Fibroblast of upper back skin (primary cell): ENCODE measurements at regions not wholly inside any gene's neighbourhood (a gene's known extent, or its start where the extent isn't known, plus 50 kb on each side); places are given as distances from the start of the nearest gene placed in this dataset.
"Not testable (repeated sequence)": the region's sequence is repeated elsewhere in the genome, so short reads cannot be mapped to it uniquely, and the experiment has no call there.

Experiments used
- DNase-seq: peaks from one replicate; pipeline ENCODE4 v3.0.0-alpha.2; 2013

GRCh38 chr14:82635915-82636314 is 1102.3 kb upstream of the SEL1L start:
- no peak for DNase-seq

DNA sequence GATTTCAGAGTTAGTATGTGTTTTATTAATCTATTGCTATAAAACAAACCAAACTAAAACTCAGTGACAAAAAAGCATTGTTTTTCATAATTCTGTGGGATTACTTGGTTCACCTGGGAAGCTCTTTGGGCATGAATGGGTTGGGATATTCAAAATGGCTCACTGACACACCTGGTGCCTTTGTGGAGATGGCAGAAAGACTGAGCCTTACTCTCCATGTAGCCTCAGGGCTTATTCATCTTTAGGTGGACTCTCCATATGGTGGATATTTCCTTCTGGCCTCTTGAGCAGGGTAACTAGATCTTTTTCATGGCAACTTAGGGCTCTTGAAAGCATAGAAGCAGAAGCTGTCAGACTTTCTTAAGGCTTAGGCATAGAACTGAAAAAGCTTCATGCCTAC is 1102.8 kb upstream of the SEL1L start:
- no peak for DNase-seq

- DNase-seq, result no peak
Measured at GRCh38 chr14:82641050-82641540, 1107.4 kb upstream of the SEL1L start.

- DNase-seq, result peak; percentile 9
Measured at GRCh38 chr14:82642425-82642824, 1108.8 kb upstream of the SEL1L start.

GRCh38 chr14:82647088-82647810 is 1113.6 kb upstream of the SEL1L start:
- DNase-seq, result no peak

GRCh38 chr14:82655770-82656169 is 1122.1 kb upstream of the SEL1L start:
- no peak for DNase-seq

DNA sequence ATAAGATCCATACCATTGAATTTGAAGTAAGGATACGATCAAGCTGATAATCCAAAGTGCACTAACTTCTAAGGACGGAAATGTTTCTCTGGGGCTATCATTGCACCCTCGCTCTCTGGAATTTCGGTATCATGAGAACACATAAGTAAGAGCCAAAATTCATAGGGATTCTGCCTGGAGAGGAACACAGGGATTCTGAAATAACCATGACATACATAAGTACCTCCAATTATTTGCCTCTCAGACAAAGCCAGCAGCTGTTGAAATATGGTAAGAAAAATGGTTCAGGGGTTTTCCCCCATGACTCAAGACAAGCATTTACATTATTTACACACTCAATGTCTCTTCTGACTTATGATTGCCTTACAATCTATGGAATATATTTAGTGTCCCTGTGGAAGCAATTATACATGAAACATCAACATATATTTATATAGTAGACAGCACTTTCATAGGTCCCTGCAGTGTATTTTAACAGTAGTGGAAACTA is 1123.6 kb upstream of the SEL1L start:
- DNase-seq, result peak; percentile 5

DNA sequence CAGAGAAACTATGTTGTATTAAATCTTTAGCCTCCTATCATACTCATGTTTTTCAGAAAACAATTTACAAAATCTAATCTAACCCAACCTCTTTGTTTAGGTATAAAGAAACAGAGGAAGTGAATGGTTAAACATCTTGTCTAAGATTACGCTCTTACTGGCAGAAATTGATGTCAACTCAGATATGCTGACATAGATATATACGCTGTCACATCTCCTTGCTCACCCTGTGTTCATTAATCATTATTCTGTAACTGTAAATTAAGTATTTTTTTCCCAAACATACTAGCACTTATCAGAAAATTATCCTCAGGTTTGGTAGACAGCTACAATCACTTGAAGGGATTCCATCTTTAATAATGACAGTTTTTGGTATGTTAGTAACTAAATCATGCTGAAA is 1127.6 kb upstream of the SEL1L start:
- no peak for DNase-seq

- peak; percentile 83 for DNase-seq
Measured at GRCh38 chr14:82667006-82667405, 1133.4 kb upstream of the SEL1L start.

DNA sequence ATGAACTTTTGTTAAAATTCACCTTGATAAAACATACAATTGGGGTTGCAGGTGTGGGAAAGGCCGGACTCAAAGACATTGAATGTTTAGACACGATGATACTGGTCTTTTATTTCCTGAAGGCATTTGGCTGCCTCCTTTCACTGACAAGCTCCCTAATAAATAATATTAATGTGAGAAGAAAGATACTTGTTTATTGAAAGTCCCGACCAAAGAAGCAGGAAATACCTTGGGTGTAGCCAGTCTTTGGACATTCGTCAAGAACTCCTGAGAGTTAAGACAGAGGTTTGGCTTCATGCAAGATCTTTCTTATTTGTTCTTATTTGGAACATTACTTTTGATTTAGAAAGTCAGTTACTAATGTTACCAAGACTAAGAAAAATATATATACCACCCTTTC is 1133.8 kb upstream of the SEL1L start:
- DNase-seq, result peak; percentile 37

- DNase-seq, result no peak
Measured at GRCh38 chr14:82676403-82676802, 1142.8 kb upstream of the SEL1L start.

- peak; percentile 72 for DNase-seq
Measured at GRCh38 chr14:82689948-82690347, 1156.3 kb upstream of the SEL1L start.

DNA sequence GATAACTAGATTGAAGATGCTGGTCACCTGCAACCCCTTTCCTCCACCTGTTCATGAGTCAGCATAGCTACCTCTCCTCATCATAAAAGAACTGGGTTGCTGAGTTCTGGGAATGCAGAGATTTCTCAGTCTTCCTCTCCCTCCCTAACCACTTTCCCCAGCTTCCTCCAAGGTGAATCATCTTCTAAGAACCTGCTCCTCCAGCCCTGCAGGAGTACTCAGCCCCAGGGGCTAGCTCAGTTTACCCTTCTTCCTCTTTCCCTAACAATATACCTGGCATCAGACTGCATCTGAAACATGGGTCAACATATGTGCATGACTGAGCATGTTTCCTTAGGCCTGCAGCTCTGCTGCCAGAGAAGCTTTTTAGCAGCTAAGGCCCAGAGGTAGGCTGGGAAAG is 1157.5 kb upstream of the SEL1L start:
- DNase-seq, result not testable (repeated sequence)

DNA sequence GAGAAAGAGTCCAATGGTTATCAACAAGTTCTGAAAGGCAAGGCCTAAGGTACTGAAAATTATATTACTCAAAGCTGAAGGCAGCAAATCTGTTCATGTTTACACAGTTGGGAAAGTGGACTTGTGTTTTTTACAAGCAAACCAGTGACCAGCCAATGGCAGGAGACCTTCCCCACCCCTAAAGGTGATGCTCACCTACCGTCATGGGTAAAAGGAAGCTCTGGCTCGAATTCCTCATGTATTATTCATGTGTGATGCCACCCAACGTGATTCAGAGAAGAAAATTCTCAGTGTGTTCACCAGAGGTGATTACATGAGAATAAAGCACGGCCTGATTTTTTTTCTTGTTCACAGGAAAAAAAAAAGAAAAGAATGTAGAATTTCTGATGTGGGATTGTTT is 1161.2 kb upstream of the SEL1L start:
- DNase-seq, result no peak

GRCh38 chr14:82704218-82704617 is 1170.6 kb upstream of the SEL1L start:
- DNase-seq, result no peak

- peak; percentile 81 for DNase-seq
Measured at GRCh38 chr14:82710267-82710841, 1176.7 kb upstream of the SEL1L start.

DNA sequence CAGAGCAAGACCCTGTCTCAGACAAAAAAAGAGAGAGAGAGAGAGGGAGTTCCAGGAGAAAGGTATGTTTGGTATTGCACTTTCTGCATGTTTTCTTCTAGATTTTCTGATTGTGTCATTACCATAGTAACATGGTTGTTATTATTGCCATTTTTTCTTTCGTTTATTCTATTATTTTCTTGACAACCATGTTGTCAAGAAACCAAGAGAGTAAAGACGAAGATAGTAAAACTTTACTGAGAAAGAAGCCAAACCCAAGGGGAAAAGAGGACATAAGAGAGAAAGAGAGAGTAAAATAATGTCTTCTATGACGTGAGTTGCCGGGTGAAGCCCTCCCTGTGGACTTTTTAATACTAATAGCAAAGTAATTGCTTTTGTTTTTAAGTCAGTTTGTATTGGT is 1186.0 kb upstream of the SEL1L start:
- no peak for DNase-seq

DNA sequence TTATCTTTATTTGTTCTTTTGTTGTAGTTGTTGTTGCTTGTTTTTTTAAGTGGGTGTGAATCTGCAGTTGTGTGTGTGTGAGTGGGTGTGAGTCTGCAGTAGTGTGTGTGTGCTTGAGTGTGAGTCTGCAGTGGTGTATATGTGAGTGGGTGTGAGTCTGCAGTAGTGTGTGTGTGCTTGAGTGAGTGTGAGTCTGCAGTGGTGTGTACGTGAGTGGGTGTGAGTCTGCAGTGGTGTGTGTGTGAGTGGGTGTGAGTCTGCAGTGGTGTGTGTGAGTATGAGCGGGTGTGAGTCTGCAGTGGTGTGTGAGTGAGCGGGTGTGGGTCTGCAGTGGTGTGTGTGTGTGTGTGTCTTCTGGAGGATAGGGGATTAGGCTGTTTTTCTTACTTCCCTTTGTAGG is 1186.8 kb upstream of the SEL1L start:
- DNase-seq, result no peak

DNA sequence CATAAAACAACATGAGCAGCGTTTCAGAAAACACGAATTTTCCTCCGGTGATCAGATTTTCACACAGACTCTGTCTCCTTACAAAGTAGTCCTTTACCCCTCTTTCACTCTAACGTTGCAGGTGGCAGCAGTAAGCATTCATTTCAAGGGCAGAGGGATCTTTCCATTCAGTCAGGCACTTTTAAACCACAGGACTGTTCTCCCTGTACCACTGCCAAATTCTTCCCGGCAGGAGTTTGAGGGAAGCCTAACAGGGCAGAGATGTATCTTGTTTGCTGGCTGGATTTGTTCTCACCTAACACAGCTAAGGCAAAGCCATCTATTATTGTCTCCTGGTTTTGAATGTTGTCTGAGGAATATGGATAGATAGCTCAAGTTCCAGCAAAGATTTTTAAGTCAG is 1187.3 kb upstream of the SEL1L start:
- DNase-seq, result peak; percentile 26

DNA sequence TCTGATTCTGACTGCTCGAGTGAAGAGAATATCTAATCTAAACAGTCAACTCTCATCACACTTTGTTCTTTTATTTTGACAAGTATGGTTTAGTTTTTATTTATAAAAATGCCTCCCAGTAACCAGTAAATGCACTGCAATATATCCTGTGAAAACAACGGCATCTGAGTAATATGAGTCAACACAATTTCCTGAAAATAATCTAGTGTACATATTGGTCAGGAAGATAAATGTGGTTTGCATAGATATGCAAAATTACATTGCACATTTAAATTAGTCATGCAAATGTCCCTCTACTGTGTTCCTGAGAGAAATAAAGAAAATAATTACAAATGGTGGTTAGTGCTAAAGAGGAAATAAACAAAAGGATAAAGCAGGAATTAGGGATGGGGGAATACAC is 1190.7 kb upstream of the SEL1L start:
- DNase-seq, result peak; percentile 28

DNA sequence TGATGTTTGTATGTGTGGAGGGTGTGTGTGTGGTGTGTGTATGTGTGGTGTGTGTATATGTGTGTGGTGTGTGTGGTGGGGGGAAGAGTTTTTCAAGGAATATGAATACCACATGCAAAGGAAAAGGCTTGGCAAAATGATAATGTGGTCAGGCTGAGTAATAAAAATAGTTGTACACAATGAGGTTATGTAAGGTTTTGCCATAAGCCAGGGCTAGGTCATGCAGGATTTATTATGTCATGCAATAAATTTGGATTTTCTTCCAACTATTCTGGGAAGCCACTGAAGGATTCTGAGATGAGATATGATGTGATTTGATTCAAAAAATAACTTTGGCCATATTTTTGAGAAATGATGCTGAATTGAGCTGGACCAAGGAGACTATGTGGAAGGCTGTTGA is 1191.6 kb upstream of the SEL1L start:
- DNase-seq, result peak; percentile 81

DNA sequence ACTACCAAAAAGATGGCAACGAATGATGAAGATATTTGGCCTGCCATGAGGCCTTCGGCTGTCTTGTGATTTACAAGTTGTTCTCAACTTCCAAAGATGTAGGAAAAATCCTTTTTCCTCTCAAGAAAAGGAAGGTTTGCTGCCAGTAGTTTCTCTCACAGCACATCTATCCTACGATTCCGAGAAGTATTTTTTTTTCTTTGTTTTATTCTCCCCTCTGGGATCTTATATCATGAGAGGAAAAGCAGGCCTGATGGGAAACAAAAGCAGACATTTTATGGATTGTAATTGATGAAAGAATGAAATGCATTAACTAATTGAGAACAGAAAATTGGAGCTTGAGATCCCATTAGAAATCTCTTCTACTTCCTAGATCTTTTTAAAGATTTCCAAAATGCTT is 1197.9 kb upstream of the SEL1L start:
- DNase-seq, result no peak

DNA sequence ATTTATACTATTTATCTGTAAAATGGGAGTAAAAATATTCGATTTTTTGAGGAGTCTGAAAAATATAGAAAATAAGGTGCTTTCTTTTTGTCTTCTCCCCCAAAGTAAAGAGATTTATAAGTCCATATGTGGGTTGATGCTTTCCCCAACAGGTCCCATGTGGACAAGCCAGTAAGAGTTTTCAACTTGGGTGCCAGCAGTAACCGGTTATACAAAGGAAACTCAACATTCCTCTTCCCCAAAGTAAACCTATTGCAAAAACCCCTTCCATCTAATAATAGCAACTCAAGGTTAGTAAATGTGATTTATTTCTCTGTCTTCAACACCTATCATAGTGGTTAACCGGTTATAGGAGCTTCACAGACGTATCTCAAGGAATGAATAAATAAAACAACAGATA is 1206.9 kb upstream of the SEL1L start:
- no peak for DNase-seq

DNA sequence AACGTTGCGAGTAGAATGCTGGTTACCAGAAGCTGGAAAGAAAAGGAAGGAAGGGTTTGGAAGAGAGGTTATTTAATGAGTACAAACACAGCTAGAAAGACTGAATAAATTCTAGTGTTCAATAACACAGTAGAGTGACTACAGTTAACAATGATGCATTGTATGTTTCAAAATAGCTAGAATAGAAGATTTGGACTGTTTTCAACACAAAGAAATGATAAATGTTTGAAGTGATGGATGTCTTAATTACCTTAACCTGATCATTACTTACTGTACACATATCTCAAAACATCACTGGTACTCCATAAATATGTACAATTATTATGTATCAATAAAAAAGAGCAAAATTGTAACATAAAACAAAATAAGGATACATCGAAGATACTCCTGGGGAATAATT is 1221.8 kb upstream of the SEL1L start:
- no peak for DNase-seq

DNA sequence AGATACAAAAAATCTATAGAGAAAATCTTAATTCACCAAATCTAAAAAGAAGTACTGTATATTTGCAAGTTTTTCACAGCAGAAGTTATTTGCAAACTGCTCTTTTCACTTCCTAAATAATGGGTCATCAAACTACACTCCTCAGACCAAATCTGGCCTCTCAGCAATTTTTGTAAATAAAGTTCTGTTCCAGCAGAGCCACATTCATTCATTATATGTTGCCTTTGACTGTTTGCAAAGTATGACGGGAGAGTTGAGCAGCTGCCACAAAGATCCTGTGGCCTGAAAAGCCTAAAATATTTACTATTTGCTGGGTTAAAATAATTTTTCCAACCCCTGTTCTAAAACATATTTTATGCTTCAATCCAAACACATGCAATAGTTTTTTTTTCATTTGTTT is 1222.3 kb upstream of the SEL1L start:
- DNase-seq, result no peak
